GM12878 (cell line): ENCODE measurements at regions not wholly inside any gene's neighbourhood (a gene's known extent, or its start where the extent isn't known, plus 50 kb on each side); places are given as distances from the start of the nearest gene placed in this dataset.

Experiments used
- FOS ChIP-seq: IDR thresholded peaks from 3 replicates; pipeline ENCODE4 v1.6.1; 2011; ENCODE audit warnings: borderline replicate concordance; ENCODE audit not compliant: insufficient read length; ENCODE audit errors: extremely low read depth
- SMC3 ChIP-seq: IDR thresholded peaks from 2 replicates; pipeline ENCODE4 v1.6.1; 2011; ENCODE audit warnings: low read length, improper control_type of control experiment, borderline replicate concordance
- SREBF1 ChIP-seq: IDR thresholded peaks from 2 replicates; pipeline ENCODE4 v1.6.1; 2012; ENCODE audit warnings: mild to moderate bottlenecking, low read length
- TAF1 ChIP-seq: IDR thresholded peaks from 2 replicates; pipeline ENCODE4 v1.6.1; 2011; ENCODE audit warnings: mild to moderate bottlenecking, low read depth, low read length, borderline replicate concordance

DNA sequence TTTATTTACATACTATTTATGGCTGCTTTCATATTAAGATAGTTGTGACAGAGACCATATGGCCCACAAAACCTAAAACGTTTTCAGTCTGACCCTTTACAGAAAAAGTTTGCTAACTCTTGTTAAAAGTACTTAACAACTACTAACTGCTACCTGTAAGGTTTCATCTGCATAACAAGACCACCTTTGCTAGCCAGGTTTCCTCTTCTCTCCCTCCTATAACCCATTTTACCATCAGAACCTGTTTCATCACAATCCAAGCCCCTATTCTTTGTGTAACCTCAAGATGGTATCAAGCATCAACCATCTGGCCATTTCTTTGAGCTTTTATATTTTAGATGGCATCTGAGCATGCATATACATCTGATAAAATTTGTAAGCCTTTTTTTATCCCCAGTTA lies 305.4 kb downstream of the HHIPL2 start:
- TF ChIP-seq FOS (no peak), SREBF1 (no peak), TAF1 (no peak), SMC3 (no peak)
